Stimulated activated CD8-positive, alpha-beta memory T cell treated with anti-CD3 and anti-CD28 coated beads, Interleukin-15, amount 100 ng/mL, for 48 hours (primary cell): ENCODE measurements at regions not wholly inside any gene's neighbourhood (a gene's known extent, or its start where the extent isn't known, plus 50 kb on each side); places are given as distances from the start of the nearest gene placed in this dataset.

ENCODE experiments used
- DNase-seq, 2 donors: peaks; one replicate each; pipeline ENCODE4 v3.0.0-alpha.2; 2020; ENCODE audit warnings: low read depth in 2 of 2

DNA sequence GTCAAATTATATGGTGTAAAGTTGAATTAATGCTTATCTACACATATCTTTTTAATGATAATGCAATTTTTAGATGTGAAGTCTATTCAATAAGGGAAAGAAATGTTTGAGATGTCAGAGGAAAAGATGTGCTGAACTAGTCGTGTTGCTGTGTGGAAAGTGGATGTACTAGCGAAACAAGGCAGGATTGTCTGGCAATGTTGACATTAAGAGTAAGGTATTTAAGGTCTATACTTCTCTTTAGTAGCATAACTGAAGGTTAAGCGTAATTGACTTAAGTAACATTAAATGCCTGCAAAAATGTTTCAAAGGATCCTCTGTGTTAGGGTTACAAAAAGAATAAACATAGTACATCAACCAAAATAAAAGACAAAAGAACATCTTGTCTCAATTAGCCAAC lies 787.3 kb upstream of the KLHL1 start:
- no peak for DNase-seq

DNA sequence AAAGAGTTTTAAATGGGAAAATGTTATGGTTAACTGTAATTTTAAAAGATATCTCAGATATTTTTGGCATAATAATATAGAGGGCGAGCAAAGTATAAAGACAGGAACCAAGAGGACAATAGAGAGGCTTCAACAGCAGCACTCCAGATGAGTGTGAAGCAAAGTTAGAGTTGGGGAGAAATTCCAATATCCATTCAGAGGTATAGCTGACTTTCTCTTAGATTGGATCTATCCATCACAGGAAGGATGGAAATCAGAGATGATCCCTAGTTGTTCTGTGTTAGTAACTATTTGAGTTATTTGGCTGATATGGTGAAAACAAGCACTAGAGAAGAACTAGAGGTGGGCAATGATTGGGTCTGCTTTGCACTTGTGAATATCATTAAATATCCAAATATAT lies 786.0 kb upstream of the KLHL1 start:
- DNase-seq: no peak

DNA sequence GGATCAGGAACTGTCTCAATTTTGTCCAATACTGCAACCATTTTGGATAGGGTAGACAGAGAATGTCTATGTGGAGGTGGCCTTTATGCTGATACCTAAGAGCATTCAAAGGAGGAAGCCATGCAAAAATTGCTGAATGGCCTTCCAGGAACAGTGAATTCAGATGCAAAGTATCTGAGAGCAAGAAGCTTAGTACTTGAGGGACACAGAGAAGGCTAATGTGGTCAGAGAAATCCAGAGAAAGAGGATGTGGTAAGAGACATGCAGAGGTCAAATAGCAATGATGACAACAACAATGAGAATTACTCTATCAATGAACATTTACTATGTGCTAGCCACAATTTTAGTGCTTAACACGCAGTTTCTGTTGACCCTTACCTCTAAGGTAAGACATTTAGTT lies 785.6 kb upstream of the KLHL1 start:
- no peak for DNase-seq

DNA sequence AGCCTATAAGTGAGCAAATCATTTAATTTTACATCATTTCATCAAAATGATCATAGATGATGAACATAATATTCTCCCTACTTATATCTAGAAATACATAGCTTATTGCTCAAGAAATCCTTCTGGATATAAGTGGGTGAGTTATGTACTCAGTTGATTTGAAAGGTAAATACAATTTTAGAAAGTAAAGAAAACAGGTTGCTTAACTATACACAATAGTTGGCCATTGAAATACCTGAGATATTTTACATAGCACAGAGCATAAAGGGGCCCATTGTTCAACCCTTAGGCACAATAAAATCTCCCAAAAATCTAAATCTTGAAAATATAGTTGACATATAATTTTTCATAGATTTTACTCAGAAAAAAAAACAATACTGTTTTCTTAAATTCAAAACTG lies 782.0 kb upstream of the KLHL1 start:
- DNase-seq: no peak

DNA sequence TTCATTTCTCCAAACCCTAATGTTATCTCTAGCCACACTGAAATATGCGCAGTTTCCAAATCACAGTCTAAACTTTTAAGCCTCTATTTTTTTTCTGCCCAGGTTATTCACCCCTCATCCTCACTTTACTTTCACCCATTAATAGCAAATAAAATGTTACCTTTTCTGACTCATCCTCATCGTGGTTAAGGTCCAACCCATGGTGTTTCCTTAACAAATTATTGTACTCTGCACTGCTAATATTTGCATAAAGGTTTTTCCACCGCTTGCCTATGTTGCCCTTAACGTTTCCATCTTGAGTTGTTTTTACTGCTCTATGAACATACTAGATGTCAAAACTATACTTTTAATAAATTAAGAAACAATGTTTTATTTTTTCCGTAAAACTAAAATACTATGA lies 780.9 kb upstream of the KLHL1 start:
- DNase-seq: no peak

DNA sequence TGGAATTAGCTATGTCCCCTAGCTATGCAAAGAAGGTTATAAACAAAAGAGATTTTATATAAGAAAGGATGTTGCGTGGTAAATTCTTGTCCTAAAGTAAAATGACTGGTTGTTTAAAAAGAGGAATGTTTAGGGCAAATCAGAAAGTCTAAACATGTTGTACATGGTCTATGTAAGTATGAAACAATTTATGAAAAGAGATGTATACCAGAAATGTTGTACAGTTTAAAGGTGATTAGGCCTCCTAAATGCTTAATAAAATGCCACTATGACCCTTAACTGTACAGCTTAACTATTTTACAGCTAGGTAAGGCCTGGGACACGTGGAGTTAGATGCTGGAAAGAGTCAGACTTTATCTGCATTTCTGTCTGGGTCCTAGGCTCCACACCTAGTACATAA lies 775.9 kb upstream of the KLHL1 start:
- DNase-seq: no peak

DNA sequence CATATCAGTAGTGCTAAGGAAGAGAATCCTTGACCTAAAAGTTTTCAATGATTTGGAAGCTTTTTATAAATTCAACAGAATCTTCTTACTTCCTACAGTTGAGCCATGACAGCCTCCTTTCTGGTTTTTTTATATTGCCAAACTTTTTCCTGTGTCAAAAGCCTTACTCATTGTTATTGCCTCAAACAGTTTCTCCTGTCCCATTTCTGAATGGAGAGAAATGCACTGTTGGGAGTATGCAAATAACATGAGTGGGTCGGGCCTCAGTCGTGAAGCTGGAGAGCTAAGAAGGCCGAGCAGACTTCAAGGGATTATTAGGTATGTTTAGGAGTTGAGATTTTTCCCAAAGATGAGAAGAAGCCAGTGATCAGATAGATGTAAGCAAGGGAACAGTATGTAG lies 766.4 kb upstream of the KLHL1 start:
- DNase-seq: no peak

DNA sequence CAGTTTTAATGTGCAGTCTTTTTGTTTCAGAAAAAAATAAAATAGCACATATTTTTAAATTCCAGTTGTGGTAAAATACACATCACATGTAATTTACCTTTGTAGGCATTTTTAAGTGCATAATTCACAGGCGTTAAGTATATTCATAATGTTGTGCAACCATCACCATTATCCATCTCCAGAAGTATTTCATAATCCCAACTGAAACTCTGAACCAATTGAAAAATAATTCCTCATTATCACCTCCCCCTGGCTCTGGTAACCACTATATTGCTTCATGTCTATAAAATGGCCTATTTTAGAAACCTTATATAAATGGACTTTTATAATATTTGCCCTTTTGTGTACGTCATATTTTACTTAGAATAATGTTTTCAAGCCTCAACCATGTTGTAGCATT lies 756.5 kb upstream of the KLHL1 start:
- DNase-seq: no peak

DNA sequence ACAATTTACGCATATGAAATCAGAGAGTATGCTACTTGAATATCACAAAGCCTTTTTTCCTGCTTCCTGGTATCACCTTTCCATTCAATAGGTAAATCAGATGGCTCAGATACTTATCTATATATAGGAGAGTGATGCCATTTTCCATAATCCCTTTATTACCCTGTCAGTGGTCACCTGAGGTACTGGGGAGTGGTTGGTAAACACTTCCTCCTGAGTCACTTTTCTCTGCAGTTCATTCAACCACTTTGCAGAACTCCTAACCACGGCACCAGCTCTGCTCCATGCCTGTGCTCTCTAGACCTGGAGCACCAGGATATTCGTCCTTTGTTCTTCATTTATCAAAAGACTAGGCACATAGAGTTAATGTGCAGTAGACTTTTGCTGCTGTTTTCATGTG lies 748.5 kb upstream of the KLHL1 start:
- no peak for DNase-seq

DNA sequence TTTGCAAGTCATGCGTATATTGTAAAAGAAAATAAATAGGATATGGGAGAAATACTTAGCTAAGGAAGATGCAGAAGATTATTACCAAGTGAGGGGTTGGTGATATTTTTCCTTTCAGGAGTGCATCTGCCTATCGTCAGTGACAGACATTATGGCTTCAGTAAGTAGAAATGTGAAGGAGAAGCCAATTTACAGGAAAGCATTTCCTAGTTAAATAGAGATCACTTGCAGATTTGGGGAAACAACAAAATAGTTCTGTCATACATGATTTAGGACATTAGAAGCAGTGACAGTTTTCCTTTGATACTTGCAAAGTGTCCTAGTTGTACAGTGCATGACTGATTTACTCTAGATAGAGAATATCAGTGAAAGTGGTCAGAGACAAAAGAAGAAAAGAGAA lies 747.8 kb upstream of the KLHL1 start:
- no peak for DNase-seq

DNA sequence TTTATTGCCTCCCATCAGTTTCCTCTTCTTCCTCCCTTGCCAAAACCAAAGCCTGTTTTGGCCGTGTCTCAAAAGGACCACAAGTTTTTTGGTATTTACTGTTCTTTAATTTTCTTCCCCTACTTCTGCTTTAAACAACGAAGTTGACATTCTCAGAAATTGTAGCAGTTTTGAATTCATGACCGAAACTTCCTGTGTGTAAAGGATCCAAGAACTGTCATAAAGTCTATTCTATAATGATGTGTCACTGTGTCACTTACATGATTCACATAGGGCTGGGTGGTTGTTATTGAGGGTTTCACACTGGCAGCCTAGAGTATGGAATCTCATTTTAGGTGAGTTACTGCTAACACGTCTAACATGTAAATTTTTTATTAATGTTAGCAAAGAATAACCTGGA lies 741.0 kb upstream of the KLHL1 start:
- no peak for DNase-seq

DNA sequence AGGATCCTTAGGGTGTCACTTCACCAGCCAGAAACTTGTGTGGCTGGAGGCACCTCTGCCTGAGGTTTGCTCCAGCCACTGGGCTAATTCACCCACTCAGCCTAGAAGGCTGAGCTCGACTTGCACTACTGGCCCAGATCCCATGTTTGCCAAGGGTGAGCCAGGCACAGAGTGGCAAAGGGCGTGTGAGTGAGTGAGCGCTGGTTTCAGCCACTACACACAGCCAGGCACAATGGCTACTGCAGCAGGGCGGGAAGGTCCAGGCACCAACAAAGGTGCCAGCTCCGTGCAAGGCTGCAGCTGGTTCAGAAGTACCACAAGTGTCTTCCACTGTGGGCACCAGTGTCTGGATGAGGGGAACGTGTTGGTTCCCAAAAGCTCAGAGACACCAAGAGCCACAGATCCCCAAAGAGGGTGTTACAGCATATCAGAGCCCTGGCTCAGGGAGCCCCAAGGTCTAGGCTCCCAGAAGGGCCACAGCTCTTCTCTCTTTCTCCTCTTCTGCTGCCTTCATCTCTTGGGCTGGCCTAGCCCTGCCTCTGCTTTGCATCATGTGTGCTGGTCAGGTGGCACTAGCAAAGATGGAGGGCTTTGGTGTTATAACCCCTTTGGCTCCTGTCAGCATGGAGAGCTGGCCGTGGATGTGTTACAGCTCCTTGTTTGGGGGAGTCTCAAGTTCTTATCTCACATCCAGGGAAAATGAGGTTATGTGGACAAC lies 736.3 kb upstream of the KLHL1 start:
- DNase-seq: no peak

DNA sequence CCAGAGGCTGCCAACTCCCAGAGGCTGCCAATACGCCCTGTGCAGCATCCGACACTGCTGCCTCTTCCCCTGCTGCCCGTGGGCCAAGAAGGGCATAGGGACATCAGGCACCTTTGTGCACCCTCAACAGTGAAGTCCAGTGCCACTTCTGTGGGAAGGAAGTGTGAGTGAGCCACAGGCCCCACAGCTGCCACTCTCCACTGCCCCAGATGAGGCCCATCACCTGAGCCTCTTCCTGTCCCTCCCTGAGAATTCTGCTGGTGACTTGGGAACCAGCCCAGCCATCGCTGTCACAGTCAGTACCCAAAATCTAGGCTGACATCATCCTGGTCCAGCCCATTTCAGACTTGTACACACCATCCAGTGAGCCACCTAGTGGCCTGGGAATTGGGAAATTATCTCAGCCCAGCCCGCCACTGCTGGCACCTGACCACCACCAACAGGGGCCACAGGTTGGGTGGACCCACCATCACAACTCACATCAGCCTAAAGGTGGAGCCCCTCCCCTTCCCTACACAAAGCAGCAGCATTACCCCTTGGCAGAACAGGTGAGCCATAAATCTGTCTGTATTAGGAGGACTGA lies 733.9 kb upstream of the KLHL1 start:
- DNase-seq: no peak

DNA sequence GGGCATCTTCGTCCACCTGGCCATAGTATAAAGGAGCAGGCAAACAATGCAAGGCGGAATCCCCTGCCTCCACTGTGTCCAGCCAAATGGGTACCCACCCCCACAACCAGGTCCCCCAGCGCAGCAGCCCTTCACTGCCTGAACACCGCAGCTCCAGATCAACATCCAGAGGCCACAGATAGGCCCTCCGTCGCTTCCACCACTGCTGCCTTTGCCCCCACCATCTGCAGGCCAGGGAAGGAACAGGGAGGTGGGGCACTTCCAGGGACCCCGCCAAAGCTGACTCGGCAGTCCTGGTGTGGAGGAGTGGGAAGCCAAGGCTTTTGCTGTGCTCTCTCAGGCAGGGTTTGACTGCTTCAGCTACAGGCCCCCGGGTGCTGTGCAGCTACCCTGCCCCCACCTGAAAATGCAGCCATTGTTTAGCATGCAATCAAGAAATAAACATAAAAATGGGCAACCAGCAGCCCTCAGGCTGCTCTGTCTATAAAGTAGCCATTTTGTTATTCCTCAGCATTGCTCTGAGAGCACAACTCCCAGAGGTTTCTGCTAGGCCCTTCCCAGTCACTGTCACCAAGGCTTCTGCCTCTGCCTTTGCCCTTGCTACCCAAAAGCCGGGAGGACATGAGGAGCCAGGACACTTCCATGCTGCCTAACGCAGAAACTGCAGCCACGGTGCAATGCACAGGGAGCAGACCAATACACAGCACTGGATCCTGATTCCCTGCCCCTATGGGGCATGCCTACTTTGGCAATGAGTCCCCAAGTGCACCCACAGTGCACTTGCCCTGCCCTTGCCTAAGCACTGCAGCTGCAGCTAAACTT lies 733.2 kb upstream of the KLHL1 start:
- no peak for DNase-seq

DNA sequence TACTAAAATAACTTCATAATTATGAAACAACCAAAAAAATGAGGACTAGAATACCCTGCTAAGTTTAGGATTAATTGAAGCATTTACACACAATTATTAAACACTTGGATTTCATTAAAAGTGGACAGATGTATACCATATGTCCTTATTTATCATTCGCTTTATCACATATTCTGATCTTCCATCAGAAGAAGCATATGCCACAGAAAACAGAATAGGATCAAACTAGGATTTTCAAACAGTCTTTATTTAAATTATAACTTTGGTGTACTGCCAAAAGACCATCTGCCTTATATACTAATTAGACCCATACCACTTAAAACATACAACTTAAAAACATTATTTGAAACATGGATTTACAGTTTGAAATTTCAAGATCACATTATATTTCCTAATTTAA lies 727.1 kb upstream of the KLHL1 start:
- no peak for DNase-seq

DNA sequence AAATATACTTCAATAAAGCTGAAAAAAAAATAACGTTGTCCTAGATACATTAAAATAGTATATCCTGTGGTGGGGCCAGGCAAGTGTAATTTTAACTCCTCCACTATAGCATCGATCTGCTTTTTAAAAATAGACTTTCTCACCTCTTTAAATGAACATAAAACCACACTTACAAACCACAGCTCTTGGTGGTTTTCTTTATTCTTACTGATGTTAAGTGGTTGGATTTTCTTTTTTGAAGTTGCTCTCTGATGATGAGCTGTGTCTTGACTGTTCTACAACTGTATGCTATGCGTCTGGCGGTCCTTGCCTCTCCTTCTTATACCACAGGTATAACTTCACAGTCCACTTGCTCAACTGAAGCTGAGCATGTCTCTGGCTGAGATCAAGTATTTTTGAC lies 721.5 kb upstream of the KLHL1 start:
- DNase-seq: no peak

DNA sequence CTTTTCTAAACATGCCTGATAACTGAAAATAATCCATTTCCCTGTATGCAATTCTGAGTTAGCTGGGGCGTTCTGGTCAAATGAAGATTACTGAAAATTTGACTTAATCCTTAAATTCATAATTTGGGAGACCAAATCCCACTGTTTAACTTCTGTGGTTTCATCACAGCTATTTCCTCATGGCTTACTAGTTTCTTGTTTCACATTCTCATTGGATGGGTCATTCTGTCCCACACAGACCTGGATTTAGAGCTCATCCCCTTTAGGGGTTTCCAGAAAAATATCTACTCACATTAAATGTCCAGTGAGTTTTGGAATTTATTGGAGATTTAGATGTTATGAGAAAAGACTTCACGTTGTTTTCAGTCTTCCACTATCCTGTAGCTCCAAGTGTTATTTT lies 709.3 kb upstream of the KLHL1 start:
- DNase-seq: no peak

DNA sequence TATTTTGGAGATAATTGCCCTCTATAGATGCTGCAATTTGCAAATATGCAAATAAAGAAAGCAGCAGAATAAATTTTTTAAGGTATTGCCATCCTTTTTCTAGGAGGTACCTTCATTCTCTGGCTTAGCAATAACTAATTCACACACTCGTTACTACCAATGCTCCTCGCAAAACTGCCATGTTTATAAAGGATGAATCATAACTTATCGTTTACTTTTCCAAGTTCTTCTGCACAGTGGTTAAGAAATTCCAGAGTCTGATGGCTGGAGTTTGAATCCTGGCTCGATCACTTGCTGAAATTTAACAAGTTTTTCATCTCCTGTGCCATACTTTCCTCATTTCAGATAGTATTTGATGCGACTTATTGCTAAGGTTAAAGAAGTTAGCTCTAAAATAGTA lies 708.6 kb upstream of the KLHL1 start:
- no peak for DNase-seq

DNA sequence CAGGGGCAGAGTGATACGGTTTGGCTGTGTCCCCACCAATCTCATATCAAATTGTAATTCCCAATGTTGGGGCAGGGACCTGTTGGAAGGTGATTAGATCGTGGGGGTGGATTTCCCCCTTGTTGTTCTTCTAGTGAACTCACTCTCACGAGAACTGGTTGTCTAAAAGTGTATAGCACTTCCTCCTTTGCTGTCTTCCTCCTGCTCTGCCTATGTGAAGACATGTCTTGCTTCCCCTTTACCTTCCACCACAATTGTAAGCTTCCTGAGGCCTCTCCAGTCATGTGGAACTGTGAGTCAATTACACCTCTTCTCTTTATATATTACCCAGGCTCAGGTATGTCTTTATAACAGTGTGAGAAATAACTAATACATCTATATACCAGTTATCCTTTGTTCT lies 706.4 kb upstream of the KLHL1 start:
- no peak for DNase-seq

DNA sequence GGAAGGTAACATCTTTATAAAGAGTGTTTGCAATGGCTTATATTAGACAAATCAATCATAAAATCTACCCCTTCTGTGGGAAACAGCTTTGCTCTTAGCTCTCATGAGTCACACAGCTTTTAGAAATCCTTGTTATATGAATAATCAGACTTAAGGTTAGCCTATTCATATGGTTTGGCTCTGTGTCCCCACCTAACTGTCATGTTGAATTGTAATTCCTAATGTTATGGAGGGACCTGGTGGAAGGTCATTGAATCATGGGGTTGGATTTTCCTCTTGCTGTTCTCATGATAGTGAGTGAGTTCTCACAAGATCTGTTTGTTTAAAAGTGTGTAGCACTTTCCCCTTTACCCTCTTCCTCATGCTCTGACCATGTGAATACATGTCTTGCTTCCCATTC lies 704.2 kb upstream of the KLHL1 start:
- DNase-seq: no peak

DNA sequence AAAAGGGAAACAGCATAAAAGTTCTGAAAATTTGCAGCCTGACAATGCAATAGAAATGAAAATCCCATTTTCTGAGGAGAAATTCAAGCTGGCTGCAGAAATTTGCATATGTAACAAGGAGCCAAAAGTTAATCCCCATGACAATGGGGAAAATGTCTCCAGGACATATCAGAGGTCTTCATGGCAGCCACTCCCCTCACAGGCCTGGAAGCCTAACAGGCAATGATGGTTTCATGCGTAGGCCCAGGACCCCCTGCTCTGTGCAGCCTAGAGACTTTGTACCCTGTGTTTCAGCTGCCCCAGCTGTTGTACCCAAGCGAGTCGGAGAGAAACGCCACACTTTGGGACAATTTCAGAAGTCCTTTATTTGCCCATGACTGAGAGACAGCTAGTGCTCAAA lies 701.3 kb upstream of the KLHL1 start:
- no peak for DNase-seq

DNA sequence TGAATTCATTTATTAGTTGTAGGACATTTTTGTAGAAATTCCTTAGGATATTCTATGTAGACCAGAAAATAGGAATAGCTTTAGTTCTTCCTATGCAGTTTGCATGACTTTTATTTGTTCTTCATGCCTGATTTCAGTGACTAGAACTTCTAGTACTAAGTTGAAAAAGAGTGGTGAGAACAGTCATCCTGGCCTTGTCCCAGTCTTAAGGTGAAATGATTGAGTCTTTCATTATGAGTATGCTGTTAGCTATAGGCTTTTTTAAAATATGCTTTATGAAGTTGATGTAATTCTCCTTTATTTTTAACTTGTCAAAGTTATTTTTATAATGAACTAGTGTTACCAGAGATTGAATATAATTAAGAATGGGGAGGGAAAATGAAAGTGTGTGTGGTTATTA lies 690.1 kb upstream of the KLHL1 start:
- DNase-seq: no peak

DNA sequence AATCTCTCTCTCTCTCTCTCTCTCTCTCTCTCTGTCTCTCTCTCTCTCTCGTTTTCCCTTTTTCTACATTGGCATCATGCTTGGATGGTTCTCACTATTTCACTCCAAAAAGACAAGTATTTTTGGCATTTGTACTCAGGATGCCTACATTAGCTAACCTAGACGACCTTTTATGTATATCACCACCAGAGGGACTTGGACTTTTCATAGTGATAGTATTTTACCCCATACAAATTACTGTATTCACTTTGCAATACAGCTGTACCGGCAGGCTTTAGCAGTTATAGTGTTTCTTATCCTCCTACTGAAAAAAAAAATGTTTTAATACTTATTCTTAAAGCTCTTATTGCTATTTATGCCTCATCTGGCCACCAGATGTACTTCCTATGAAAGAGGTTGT lies 687.2 kb upstream of the KLHL1 start:
- DNase-seq: no peak
